ENCODE measurements at regions not wholly inside any gene's neighbourhood (a gene's known extent, or its start where the extent isn't known, plus 50 kb on each side); places are given as distances from the start of the nearest gene placed in this dataset.

- DNase-seq (ENCODE audit: low read depth in 1 of 2, low spot score in 1 of 2) (no peak), FAIRE-seq (no peak), ATAC-seq (no peak; a peak in 1 of 6 replicates)
- Histone ChIP-seq H3K27ac (no peak overlapping the region), H3K4me2 (no peak overlapping the region), H3K9me3 (no peaks in the 10 kb centered on the region), H3K4me1 (no peaks in the 10 kb centered on the region), H3K4me3 (no peak overlapping the region)
- POLR2A ChIA-PET = no interaction called here
- 9% methylated on average over 3 of the region's 3 CpGs for WGBS (ENCODE audit: missing lambda C conversion rate)
- TF ChIP-seq JUNB (IDR thresholded peaks at IDR 0.05) = no peak
- TF ChIP-seq HMGXB4 (CRISPR knock-in tag; IDR thresholded peaks at IDR 0.05; ENCODE audit: borderline replicate concordance) = no peak
- TF ChIP-seq CTCF (IDR thresholded peaks at IDR 0.05) = no peak
- CTCF ChIA-PET = no interaction called here
These were observed 346.8 kb upstream of the FMN2 start for GRCh38 chr1:239744851-239745250.

- ATAC-seq = no peak
- no peak for TF ChIP-seq CBX8 (IDR thresholded peaks at IDR 0.05)
- TF ChIP-seq ATOH8 (CRISPR knock-in tag; IDR thresholded peaks at IDR 0.05; ENCODE audit: low read depth) = no peak
- no peak for TF ChIP-seq CBX2 (IDR thresholded peaks at IDR 0.05; ENCODE audit: borderline replicate concordance, low read depth)
- no peak for TF ChIP-seq EHF (CRISPR knock-in tag; IDR thresholded peaks at IDR 0.05)
- no peak for TF ChIP-seq BHLHE40 (IDR thresholded peaks at IDR 0.05; ENCODE audit: low read depth, low read length)
- no peak for TF ChIP-seq ZFP36 (IDR thresholded peaks at IDR 0.05; ENCODE audit: borderline replicate concordance, partially characterized antibody)
- no peak for TF ChIP-seq BCL3 (IDR thresholded peaks at IDR 0.05)
- TF ChIP-seq FOSL2 (IDR thresholded peaks at IDR 0.05) = no peak
- TF ChIP-seq FOSL2 (CRISPR knock-in tag; IDR thresholded peaks at IDR 0.05) = no peak
- no peak for TF ChIP-seq HMGXB4 (CRISPR knock-in tag; IDR thresholded peaks at IDR 0.05; ENCODE audit: borderline replicate concordance)
- Histone ChIP-seq H3K4me3 (no peak overlapping the region), H3K4me2 (no peak overlapping the region), H3K9me3 (no peaks in the 10 kb centered on the region), H3K4me1 (no peaks in the 10 kb centered on the region), H3K27ac (no peak overlapping the region)
- 0% methylated on average over 2 of the region's 2 CpGs for WGBS (ENCODE audit: missing lambda C conversion rate)
- CTCF ChIA-PET = interaction anchor here (1.4 kb wide), 1 partner anchor 1891 kb away, joined by 4 read pairs; no protein-coding TSS in a partner anchor
- no peak for DNase-seq (ENCODE audit: low read depth in 1 of 2, low spot score in 1 of 2)
- POLR2A ChIA-PET = no interaction called here
- no peak for FAIRE-seq
These were observed 336.4 kb upstream of the FMN2 start for GRCh38 chr1:239755107-239755912.

- DNase-seq (ENCODE audit: low read depth in 1 of 2, low spot score in 1 of 2) (no peak), ATAC-seq (no peak), FAIRE-seq (no peak)
- Histone ChIP-seq H3K9me3 (no peaks in the 10 kb centered on the region), H3K4me2 (no peak overlapping the region), H3K4me1 (no peaks in the 10 kb centered on the region), H3K4me3 (no peak overlapping the region), H3K27ac (no peak overlapping the region)
- POLR2A ChIA-PET = no interaction called here
- TF ChIP-seq ZNF302 (CRISPR knock-in tag; IDR thresholded peaks at IDR 0.05) (no peak), RARB (CRISPR knock-in tag; IDR thresholded peaks at IDR 0.05) (no peak)
- WGBS (ENCODE audit: missing lambda C conversion rate) = 17% methylated on average over 2 of the region's 2 CpGs
- CTCF ChIA-PET = no interaction called here
These were observed 334.0 kb upstream of the FMN2 start for GRCh38 chr1:239757716-239758115.

All from A549 (cell line).